HEK293 (cell line): ENCODE measurements at regions not wholly inside any gene's neighbourhood (a gene's known extent, or its start where the extent isn't known, plus 50 kb on each side); places are given as distances from the start of the nearest gene placed in this dataset.

Experiments
- CTCF ChIA-PET: fragments of 350-600 bp; formaldehyde crosslinking; extraction: SDS; loops from one replicate; lab custom pipeline; 2021; ENCODE audit warnings: antibody characterized with exemption; lab: Yijun Ruan, JAX
- POLR2A ChIA-PET: fragments of 300-600 bp; formaldehyde crosslinking; extraction: SDS; loops from one replicate; lab custom pipeline; 2020; ENCODE audit warnings: antibody characterized with exemption, inconsistent platforms; lab: Yijun Ruan, JAX
- H3K27ac ChIP-seq: fragments of 200-500 bp; sonication (Bioruptor generic); 2 replicates; pipeline ENCODE4 v1.5.1; 2014; ENCODE audit warnings: low read depth, low read length, control low read depth, inconsistent platforms; ENCODE audit errors: extremely low read depth
- H3K36me3 ChIP-seq, 2 experiments: fragments of 200-500 bp in 1 of 2; sonication (Bioruptor generic) in 1 of 2; 1 replicate in 1 of 2; 2 replicates in 1 of 2; pipeline ENCODE4 v1.5.1; 2014 to 2017; ENCODE audit warnings: inconsistent platforms in 2 of 2, low read length in 2 of 2; ENCODE audit not compliant: control insufficient read depth in 2 of 2, insufficient read depth in 1 of 2
- H3K4me1 ChIP-seq: fragments of 200-500 bp; sonication (Bioruptor generic); 2 replicates; pipeline ENCODE4 v1.5.1; 2014; ENCODE audit warnings: mild to moderate bottlenecking, low read length, inconsistent platforms; ENCODE audit not compliant: control insufficient read depth, insufficient read depth
- H3K4me3 ChIP-seq: 2 replicates; pipeline ENCODE4 v1.5.1; 2011; ENCODE audit warnings: low read depth, mild to moderate bottlenecking, control low read depth, low read length, moderate library complexity
- H3K9me3 ChIP-seq: fragments of 200-500 bp; sonication (Bioruptor generic); 2 replicates; pipeline ENCODE4 v1.5.1; 2014; ENCODE audit warnings: low read depth, low read length, inconsistent platforms; ENCODE audit not compliant: control insufficient read depth, insufficient read depth
- BCL11A ChIP-seq: fragments of 450-650 bp; formaldehyde crosslinking; IDR thresholded peaks from 2 replicates; pipeline ENCODE4 v1.5.1; 2016; ENCODE audit warnings: low read depth, missing biosample characterization, missing genetic modification characterization
- BCL11B ChIP-seq: fragments of 450-650 bp; formaldehyde crosslinking; IDR thresholded peaks from 2 replicates; pipeline ENCODE4 v1.5.1; 2016; ENCODE audit warnings: low read depth, missing biosample characterization, missing genetic modification characterization
- ELK4 ChIP-seq: IDR thresholded peaks from 2 replicates; pipeline ENCODE4 v1.6.1; 2011; ENCODE audit warnings: mild to moderate bottlenecking, low read depth, low read length, borderline replicate concordance
- GLIS1 ChIP-seq: fragments of 450-650 bp; formaldehyde crosslinking; IDR thresholded peaks from 2 replicates; pipeline ENCODE4 v1.5.1; 2016; ENCODE audit warnings: missing biosample characterization, missing genetic modification characterization
- HIC1 ChIP-seq: fragments of 450-650 bp; formaldehyde crosslinking; IDR thresholded peaks from 2 replicates; pipeline ENCODE4 v1.5.1; 2016; ENCODE audit warnings: missing biosample characterization, missing genetic modification characterization
- MYNN ChIP-seq: fragments of 450-650 bp; formaldehyde crosslinking; IDR thresholded peaks from 2 replicates; pipeline ENCODE4 v1.5.1; 2016; ENCODE audit warnings: missing biosample characterization, missing genetic modification characterization, borderline replicate concordance
- ZIC2 ChIP-seq: fragments of 450-650 bp; formaldehyde crosslinking; IDR thresholded peaks from 2 replicates; pipeline ENCODE4 v1.5.1; 2016; ENCODE audit warnings: missing biosample characterization, missing genetic modification characterization
- ZNF114 ChIP-seq: fragments of 450-650 bp; formaldehyde crosslinking; IDR thresholded peaks from 2 replicates; pipeline ENCODE4 v1.5.0; 2017; ENCODE audit warnings: missing biosample characterization, missing genetic modification characterization
- ZNF266 ChIP-seq: fragments of 450-650 bp; formaldehyde crosslinking; IDR thresholded peaks from 2 replicates; pipeline ENCODE4 v1.5.1; 2016; ENCODE audit warnings: missing biosample characterization, missing genetic modification characterization, low read depth
- ZNF341 ChIP-seq: fragments of 450-650 bp; formaldehyde crosslinking; IDR thresholded peaks from 2 replicates; pipeline ENCODE4; 2016; ENCODE audit warnings: low read depth, missing biosample characterization, missing genetic modification characterization
- ZNF362 ChIP-seq: fragments of 450-650 bp; formaldehyde crosslinking; IDR thresholded peaks from 2 replicates; pipeline ENCODE4 v1.5.1; 2016; ENCODE audit warnings: missing biosample characterization, missing genetic modification characterization
- ZNF501 ChIP-seq: fragments of 450-650 bp; formaldehyde crosslinking; IDR thresholded peaks from 2 replicates; pipeline ENCODE4 v1.5.1; 2016; ENCODE audit warnings: missing biosample characterization, missing genetic modification characterization
- ZNF518A ChIP-seq: fragments of 450-650 bp; formaldehyde crosslinking; conservative IDR thresholded peaks from 2 replicates; pipeline ENCODE4 v1.5.1; 2016; ENCODE audit warnings: low read depth, missing biosample characterization, missing genetic modification characterization
- ZNF561 ChIP-seq: fragments of 450-650 bp; IDR thresholded peaks from 2 replicates; pipeline ENCODE4 v1.5.1; 2018; ENCODE audit warnings: missing biosample characterization, missing genetic modification characterization, borderline replicate concordance
- ZNF768 ChIP-seq: fragments of 450-650 bp; formaldehyde crosslinking; IDR thresholded peaks from 2 replicates; pipeline ENCODE4 v1.5.1; 2018; ENCODE audit warnings: missing biosample characterization, mild to moderate bottlenecking, missing genetic modification characterization
- ZNF777 ChIP-seq: fragments of 450-650 bp; formaldehyde crosslinking; IDR thresholded peaks from 2 replicates; pipeline ENCODE4 v1.5.1; 2017; ENCODE audit warnings: missing biosample characterization, missing genetic modification characterization, borderline replicate concordance
- ZNF837 ChIP-seq: fragments of 450-650 bp; formaldehyde crosslinking; IDR thresholded peaks from 2 replicates; pipeline ENCODE4 v1.5.1; 2016; ENCODE audit warnings: missing biosample characterization, missing genetic modification characterization
- TF ChIP-seq, protein P1 (sequence below): fragments of 450-650 bp; formaldehyde crosslinking; IDR thresholded peaks from 2 replicates; pipeline ENCODE4 v1.5.1; 2016; ENCODE audit warnings: missing biosample characterization, missing genetic modification characterization, borderline replicate concordance

GRCh38 chr15:92833493-92834271 is 66.4 kb upstream of the CHD2 start (continued):
- TF ChIP-seq HIC1 (tag by site-specific recombination) (no peak), MYNN (tag by site-specific recombination) (no peak), ZNF114 (no peak), ZNF837 (tag by site-specific recombination) (no peak), ZNF341 (tag by site-specific recombination) (peak; percentile 53), BCL11B (tag by site-specific recombination) (no peak), ZNF362 (tag by site-specific recombination) (no peak), ZNF561 (tag by site-specific recombination) (no peak), ZNF768 (tag by site-specific recombination) (no peak), ZNF266 (no peak)
- TF ChIP-seq, protein P1, sequence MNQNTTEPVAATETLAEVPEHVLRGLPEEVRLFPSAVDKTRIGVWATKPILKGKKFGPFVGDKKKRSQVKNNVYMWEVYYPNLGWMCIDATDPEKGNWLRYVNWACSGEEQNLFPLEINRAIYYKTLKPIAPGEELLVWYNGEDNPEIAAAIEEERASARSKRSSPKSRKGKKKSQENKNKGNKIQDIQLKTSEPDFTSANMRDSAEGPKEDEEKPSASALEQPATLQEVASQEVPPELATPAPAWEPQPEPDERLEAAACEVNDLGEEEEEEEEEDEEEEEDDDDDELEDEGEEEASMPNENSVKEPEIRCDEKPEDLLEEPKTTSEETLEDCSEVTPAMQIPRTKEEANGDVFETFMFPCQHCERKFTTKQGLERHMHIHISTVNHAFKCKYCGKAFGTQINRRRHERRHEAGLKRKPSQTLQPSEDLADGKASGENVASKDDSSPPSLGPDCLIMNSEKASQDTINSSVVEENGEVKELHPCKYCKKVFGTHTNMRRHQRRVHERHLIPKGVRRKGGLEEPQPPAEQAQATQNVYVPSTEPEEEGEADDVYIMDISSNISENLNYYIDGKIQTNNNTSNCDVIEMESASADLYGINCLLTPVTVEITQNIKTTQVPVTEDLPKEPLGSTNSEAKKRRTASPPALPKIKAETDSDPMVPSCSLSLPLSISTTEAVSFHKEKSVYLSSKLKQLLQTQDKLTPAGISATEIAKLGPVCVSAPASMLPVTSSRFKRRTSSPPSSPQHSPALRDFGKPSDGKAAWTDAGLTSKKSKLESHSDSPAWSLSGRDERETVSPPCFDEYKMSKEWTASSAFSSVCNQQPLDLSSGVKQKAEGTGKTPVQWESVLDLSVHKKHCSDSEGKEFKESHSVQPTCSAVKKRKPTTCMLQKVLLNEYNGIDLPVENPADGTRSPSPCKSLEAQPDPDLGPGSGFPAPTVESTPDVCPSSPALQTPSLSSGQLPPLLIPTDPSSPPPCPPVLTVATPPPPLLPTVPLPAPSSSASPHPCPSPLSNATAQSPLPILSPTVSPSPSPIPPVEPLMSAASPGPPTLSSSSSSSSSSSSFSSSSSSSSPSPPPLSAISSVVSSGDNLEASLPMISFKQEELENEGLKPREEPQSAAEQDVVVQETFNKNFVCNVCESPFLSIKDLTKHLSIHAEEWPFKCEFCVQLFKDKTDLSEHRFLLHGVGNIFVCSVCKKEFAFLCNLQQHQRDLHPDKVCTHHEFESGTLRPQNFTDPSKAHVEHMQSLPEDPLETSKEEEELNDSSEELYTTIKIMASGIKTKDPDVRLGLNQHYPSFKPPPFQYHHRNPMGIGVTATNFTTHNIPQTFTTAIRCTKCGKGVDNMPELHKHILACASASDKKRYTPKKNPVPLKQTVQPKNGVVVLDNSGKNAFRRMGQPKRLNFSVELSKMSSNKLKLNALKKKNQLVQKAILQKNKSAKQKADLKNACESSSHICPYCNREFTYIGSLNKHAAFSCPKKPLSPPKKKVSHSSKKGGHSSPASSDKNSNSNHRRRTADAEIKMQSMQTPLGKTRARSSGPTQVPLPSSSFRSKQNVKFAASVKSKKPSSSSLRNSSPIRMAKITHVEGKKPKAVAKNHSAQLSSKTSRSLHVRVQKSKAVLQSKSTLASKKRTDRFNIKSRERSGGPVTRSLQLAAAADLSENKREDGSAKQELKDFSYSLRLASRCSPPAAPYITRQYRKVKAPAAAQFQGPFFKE (tag by site-specific recombination), result no peak

GRCh38 chr15:92839696-92840095 is 60.4 kb upstream of the CHD2 start:
- H3K9me3 ChIP-seq, result no peaks in the 10 kb centered on the region
- TF ChIP-seq ZNF501 (tag by site-specific recombination) (no peak), ZNF777 (tag by site-specific recombination) (no peak), ELK4 (no peak), ZNF518A (tag by site-specific recombination) (no peak), BCL11A (tag by site-specific recombination) (no peak), GLIS1 (tag by site-specific recombination) (peak; percentile 93), ZIC2 (tag by site-specific recombination) (peak; percentile 85)
- no peaks in the 10 kb centered on the region for H3K36me3 ChIP-seq
- H3K27ac ChIP-seq, result no peak overlapping the region
- H3K4me1 ChIP-seq, result no peaks in the 10 kb centered on the region
- ChIA-PET CTCF (interaction anchor here (0.6 to 1.9 kb wide), 3 partner anchors 8 to 268 kb away, joined by 3 to 5 read pairs (median 4); no protein-coding TSS in a partner anchor), POLR2A (interaction anchor here (0.8 to 1.5 kb wide), 2 partner anchors 7 to 43 kb away, joined by 3 to 5 read pairs; no protein-coding TSS in a partner anchor)
- no peak overlapping the region for H3K4me3 ChIP-seq
